Endodermal cell (in vitro differentiated cells): ENCODE measurements at regions not wholly inside any gene's neighbourhood (a gene's known extent, or its start where the extent isn't known, plus 50 kb on each side); places are given as distances from the start of the nearest gene placed in this dataset.
A peak's percentile ranks its signal among the peaks of the same experiment; 100 is the strongest.
"Not testable (repeated sequence)": the region's sequence is repeated elsewhere in the genome, so short reads cannot be mapped to it uniquely, and the experiment has no call there.

Source experiments
- DNase-seq: peaks from one replicate; pipeline ENCODE4 v3.0.0-alpha.2; 2017
- H3K27ac ChIP-seq: 2 replicates; pipeline ENCODE4 v1.5.1; 2013; ENCODE audit warnings: mild to moderate bottlenecking, low read depth, low read length, moderate library complexity
- H3K27me3 ChIP-seq: 2 replicates; pipeline ENCODE4 v1.6.1; 2013; ENCODE audit warnings: mild to moderate bottlenecking, low read length, moderate library complexity; ENCODE audit not compliant: insufficient read depth, control insufficient read depth, poor library complexity, severe bottlenecking
- H3K36me3 ChIP-seq: 2 replicates; pipeline ENCODE4 v1.7.0; 2013; ENCODE audit warnings: mild to moderate bottlenecking, low read length, moderate library complexity; ENCODE audit not compliant: control insufficient read depth, insufficient read depth
- H3K4me1 ChIP-seq: one replicate; pipeline ENCODE4 v1.7.0; 2013; ENCODE audit warnings: low read length; ENCODE audit not compliant: control insufficient read depth, insufficient read depth
- H3K4me3 ChIP-seq: 2 replicates; pipeline ENCODE4 v1.5.1; 2013; ENCODE audit warnings: mild to moderate bottlenecking, low read length, moderate library complexity
- H3K9ac ChIP-seq: 2 replicates; pipeline ENCODE4 v1.6.1; 2013; ENCODE audit warnings: mild to moderate bottlenecking, low read length, moderate library complexity; ENCODE audit not compliant: poor library complexity, severe bottlenecking; ENCODE audit errors: extremely low read depth
- H3K9me3 ChIP-seq: 2 replicates; pipeline ENCODE4 v1.6.1; 2013; ENCODE audit warnings: mild to moderate bottlenecking, low read length, moderate library complexity; ENCODE audit not compliant: control insufficient read depth
- H3K27ac Mint-ChIP-seq: 2 replicates; pipeline ENCODE4 v1.8.0; 2020; ENCODE audit warnings: mixed read lengths
- H3K27me3 Mint-ChIP-seq: 2 replicates; pipeline ENCODE4 v1.8.0; 2021; ENCODE audit warnings: mild to moderate bottlenecking, mixed read lengths; ENCODE audit not compliant: insufficient read depth
- H3K36me3 Mint-ChIP-seq: 2 replicates; pipeline ENCODE4 v1.8.0; 2020; ENCODE audit warnings: low read depth, mixed read lengths
- H3K4me1 Mint-ChIP-seq: 2 replicates; pipeline ENCODE4 v1.8.0; 2020; ENCODE audit warnings: mixed read lengths
- H3K4me3 Mint-ChIP-seq: 2 replicates; pipeline ENCODE4 v1.8.0; 2020; ENCODE audit warnings: mild to moderate bottlenecking, moderate library complexity, mixed read lengths
- H3K9me3 Mint-ChIP-seq: 2 replicates; pipeline ENCODE4 v1.8.0; 2020; ENCODE audit warnings: mild to moderate bottlenecking, mixed read lengths
- whole genome bisulfite sequencing, 2 experiments: methylation state at CpG; one replicate each; pipeline versions ENCODE4 v1.1.5 to v1.1.7; 2013; ENCODE audit warnings: missing lambda C conversion rate in 2 of 2, mixed read lengths in 1 of 2; ENCODE audit not compliant: insufficient coverage in 1 of 2, insufficient read length in 1 of 2; 5-methylcytosine and 5-hydroxymethylcytosine counted together
- TF ChIP-seq, protein P1 (sequence below): fragments of 200-600 bp; sonication (generic); conservative IDR thresholded peaks from 2 replicates; pipeline ENCODE4 v1.5.0; 2021; ENCODE audit warnings: antibody characterized with exemption, mild to moderate bottlenecking

- not testable (repeated sequence) for DNase-seq, H3K27me3 ChIP-seq, H3K4me1 ChIP-seq, H3K4me3 Mint-ChIP-seq, H3K9me3 Mint-ChIP-seq, H3K27ac ChIP-seq, H3K36me3 Mint-ChIP-seq, H3K9me3 ChIP-seq, H3K9ac ChIP-seq, H3K27me3 Mint-ChIP-seq, H3K36me3 ChIP-seq, H3K27ac Mint-ChIP-seq, H3K4me3 ChIP-seq, H3K4me1 Mint-ChIP-seq
- WGBS, 2 experiments, result 93% methylated on average over 1 of the region's 1 CpG; no CpG with 5 or more reads in 1 of the 2 experiments
These were observed 50.7 kb downstream of the PPIAL4D start for GRCh38 chr1:145191272-145191675.

DNA sequence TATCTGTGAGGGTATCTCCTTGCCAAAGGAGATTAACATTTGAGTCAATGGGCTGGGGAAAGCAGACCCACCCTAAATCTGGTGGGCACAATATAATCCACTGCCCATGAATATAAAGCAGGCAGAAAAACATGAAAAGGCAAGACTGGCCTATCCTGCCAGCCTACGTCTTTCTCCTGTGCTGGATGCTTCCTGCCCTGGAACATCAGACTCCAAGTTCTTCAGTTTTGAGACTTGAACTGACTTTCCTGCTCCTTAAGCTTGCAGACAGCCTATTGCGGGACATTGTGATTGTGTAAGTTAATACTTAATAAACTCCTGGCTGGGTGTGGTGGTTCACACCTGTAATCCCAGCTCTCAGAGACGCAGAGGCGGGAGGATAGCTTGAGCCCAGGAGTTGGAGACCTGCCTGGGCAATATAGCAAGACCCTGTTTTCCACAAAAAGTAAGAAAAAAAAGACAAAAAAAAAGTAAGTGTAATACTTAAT lies 52.4 kb downstream of the PPIAL4D start:
- H3K27ac ChIP-seq, H3K27me3 Mint-ChIP-seq, H3K4me3 ChIP-seq, H3K9me3 Mint-ChIP-seq, H3K9ac ChIP-seq, H3K36me3 ChIP-seq, H3K36me3 Mint-ChIP-seq, H3K4me3 Mint-ChIP-seq, H3K4me1 ChIP-seq, H3K27me3 ChIP-seq, H3K4me1 Mint-ChIP-seq, H3K9me3 ChIP-seq, DNase-seq: not testable (repeated sequence)
- WGBS, 2 experiments, result no CpG with 5 or more reads among the region's 4 CpGs
- peak overlapping the region; percentile 6 for H3K27ac Mint-ChIP-seq

- WGBS, 2 experiments, result 82% methylated on average over 6 of the region's 8 CpGs; no CpG with 5 or more reads in 1 of the 2 experiments
- not testable (repeated sequence) for H3K9me3 ChIP-seq, H3K4me3 ChIP-seq, H3K27ac ChIP-seq, H3K27me3 Mint-ChIP-seq, H3K27me3 ChIP-seq, H3K4me3 Mint-ChIP-seq, H3K4me1 Mint-ChIP-seq, DNase-seq, H3K4me1 ChIP-seq, H3K9me3 Mint-ChIP-seq, H3K36me3 ChIP-seq, H3K9ac ChIP-seq, H3K36me3 Mint-ChIP-seq
- H3K27ac Mint-ChIP-seq, result peak overlapping the region; percentile 6
These were observed 53.0 kb downstream of the PPIAL4D start for GRCh38 chr1:145188869-145189542.

GRCh38 chr1:145182606-145183413 lies 59.2 kb downstream of the PPIAL4D start:
- H3K27ac Mint-ChIP-seq, H3K4me1 ChIP-seq, H3K27me3 ChIP-seq, H3K9me3 Mint-ChIP-seq, H3K4me1 Mint-ChIP-seq, H3K9ac ChIP-seq, H3K27me3 Mint-ChIP-seq, H3K4me3 Mint-ChIP-seq, H3K9me3 ChIP-seq, H3K27ac ChIP-seq, H3K36me3 ChIP-seq, H3K36me3 Mint-ChIP-seq, H3K4me3 ChIP-seq: not testable (repeated sequence)
- WGBS, 2 experiments, result 89 to 95% methylated on average over 1 to 2 of the region's 5 CpGs
- TF ChIP-seq, protein P1, sequence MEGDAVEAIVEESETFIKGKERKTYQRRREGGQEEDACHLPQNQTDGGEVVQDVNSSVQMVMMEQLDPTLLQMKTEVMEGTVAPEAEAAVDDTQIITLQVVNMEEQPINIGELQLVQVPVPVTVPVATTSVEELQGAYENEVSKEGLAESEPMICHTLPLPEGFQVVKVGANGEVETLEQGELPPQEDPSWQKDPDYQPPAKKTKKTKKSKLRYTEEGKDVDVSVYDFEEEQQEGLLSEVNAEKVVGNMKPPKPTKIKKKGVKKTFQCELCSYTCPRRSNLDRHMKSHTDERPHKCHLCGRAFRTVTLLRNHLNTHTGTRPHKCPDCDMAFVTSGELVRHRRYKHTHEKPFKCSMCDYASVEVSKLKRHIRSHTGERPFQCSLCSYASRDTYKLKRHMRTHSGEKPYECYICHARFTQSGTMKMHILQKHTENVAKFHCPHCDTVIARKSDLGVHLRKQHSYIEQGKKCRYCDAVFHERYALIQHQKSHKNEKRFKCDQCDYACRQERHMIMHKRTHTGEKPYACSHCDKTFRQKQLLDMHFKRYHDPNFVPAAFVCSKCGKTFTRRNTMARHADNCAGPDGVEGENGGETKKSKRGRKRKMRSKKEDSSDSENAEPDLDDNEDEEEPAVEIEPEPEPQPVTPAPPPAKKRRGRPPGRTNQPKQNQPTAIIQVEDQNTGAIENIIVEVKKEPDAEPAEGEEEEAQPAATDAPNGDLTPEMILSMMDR, result peak; percentile 23
- peak; percentile 28 for DNase-seq

DNA sequence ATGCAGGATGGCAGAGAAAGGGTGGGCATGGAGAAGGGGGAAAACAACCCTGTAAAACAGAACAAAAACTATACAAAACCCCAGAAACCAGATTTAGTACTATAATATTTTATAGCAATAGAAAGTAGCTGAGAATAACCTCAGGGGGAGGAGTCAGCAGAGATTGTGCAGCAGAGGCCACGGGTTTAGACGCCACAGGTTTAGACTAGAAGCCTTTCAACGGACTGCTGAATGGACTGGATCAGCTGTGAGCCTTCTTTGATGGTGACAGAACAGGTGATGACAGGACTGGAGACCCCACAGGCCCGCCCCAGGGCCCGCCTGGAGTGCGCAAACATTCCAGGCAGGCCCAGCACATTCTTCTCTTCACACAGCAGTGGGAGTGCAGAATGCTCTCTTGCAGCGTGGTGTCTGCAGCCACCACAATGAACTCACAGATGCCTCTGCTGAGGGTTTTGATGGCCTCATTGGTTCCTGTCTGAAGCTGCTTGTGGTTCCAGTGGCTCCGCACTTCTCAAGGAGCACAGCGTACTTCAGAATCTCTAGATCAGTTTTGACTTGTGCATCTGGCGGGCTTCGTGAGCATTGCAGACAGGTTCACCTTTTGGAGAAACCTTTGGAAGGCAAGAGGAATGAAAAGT lies 65.6 kb downstream of the PPIAL4D start:
- not testable (repeated sequence) for H3K27ac ChIP-seq, H3K4me1 Mint-ChIP-seq, H3K4me3 Mint-ChIP-seq, H3K4me1 ChIP-seq, H3K9me3 Mint-ChIP-seq, H3K36me3 ChIP-seq, H3K9ac ChIP-seq, H3K4me3 ChIP-seq, H3K9me3 ChIP-seq, H3K36me3 Mint-ChIP-seq, H3K27ac Mint-ChIP-seq, H3K27me3 ChIP-seq, H3K27me3 Mint-ChIP-seq, DNase-seq
- 90% methylated on average over 8 of the region's 11 CpGs; no CpG with 5 or more reads in 1 of the 2 experiments for WGBS, 2 experiments

DNA sequence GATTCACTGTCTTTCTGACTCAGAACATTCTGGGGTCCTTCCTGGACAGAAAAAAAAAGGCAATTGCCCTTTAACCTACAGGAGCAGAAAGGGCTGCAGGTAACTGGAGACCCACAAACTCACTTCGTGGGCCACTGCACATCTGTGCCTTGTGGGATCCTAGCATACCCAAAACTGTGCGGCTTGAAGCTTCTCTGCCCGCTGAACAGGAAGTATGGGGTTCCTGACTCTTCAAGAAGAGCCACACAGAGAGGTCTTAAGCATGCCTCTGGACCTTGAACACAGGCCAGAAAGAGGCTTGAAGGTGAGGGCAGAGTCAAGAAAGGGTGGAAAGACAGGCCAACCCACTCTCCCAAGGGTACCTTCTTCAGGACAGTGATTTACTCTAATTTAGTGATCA lies 67.6 kb downstream of the PPIAL4D start:
- not testable (repeated sequence) for H3K36me3 ChIP-seq, H3K27me3 ChIP-seq, H3K27ac ChIP-seq, H3K27me3 Mint-ChIP-seq, H3K9me3 ChIP-seq, H3K4me1 Mint-ChIP-seq, H3K4me3 ChIP-seq, H3K27ac Mint-ChIP-seq, DNase-seq, H3K4me1 ChIP-seq, H3K4me3 Mint-ChIP-seq, H3K9ac ChIP-seq, H3K9me3 Mint-ChIP-seq, H3K36me3 Mint-ChIP-seq
- WGBS, 2 experiments, result no CpG with 5 or more reads among the region's 3 CpGs
